GM21423 (cell line): ENCODE measurements at regions not wholly inside any gene's neighbourhood (a gene's known extent, or its start where the extent isn't known, plus 50 kb on each side); places are given as distances from the start of the nearest gene placed in this dataset.
A peak's percentile ranks its signal among the peaks of the same experiment; 100 is the strongest.
"Not testable (repeated sequence)": the region's sequence is repeated elsewhere in the genome, so short reads cannot be mapped to it uniquely, and the experiment has no call there.

Experiments
- ATAC-seq: cut with Tn5 transposase; IDR thresholded peaks from one replicate; pipeline ENCODE4 v1.9.1; 2021; ENCODE audit warnings: mild to moderate bottlenecking, moderate library complexity; ENCODE audit not compliant: unreplicated experiment

DNA sequence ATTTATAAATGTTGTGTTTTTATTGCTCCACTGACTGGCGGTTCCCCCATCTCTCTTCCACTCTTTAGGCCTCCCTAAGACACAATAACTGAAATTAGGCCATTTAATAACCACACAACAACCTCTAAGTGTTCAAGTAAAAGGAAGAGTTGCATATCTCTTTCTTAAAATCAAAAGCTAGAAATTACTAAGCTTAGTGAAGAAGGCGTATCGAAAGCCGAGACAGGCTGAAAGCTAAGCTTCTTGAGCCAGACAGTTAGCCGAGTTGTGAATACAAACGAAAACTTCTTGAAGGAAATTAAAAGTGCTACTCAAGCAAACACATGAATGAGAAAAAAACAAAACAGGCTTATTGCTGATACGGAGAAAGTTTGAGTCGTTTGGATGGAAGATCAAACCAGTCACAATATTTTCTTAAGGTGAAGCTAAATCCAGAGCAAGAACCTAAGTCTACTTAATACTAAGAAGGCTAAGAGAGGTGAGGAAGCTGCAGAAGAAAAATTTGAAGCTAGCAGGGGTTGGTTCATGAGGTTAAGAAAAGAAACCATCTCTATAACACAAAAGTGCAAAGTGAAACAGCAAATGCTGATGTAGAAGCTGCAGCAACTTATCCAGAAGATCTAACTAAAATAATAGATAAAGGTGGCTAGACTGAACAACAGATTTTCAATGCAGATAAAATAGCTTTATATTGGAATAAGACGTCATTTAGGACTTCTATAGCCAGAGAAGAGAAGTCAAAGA lies 194.0 kb upstream of the TTC29 start:
- no peak for ATAC-seq

DNA sequence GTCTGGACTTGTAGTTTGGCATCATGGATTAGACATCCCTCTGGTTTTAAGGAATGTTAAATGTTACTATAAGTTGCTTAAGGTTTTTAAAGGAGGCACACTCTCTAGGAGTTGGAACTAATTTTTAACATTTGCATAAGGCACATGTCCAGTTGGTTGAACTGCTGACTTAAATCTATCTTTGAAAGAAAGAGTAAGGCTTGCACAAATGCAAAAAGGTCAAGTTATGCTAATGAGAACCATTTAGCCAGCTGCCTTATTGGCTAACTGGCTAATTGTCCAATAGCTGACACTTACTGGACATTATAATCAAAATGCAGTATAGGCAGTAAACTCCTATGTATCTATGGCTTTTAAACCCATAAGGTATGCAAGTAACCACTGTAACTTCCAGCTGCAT lies 206.1 kb upstream of the TTC29 start:
- ATAC-seq, result no peak

DNA sequence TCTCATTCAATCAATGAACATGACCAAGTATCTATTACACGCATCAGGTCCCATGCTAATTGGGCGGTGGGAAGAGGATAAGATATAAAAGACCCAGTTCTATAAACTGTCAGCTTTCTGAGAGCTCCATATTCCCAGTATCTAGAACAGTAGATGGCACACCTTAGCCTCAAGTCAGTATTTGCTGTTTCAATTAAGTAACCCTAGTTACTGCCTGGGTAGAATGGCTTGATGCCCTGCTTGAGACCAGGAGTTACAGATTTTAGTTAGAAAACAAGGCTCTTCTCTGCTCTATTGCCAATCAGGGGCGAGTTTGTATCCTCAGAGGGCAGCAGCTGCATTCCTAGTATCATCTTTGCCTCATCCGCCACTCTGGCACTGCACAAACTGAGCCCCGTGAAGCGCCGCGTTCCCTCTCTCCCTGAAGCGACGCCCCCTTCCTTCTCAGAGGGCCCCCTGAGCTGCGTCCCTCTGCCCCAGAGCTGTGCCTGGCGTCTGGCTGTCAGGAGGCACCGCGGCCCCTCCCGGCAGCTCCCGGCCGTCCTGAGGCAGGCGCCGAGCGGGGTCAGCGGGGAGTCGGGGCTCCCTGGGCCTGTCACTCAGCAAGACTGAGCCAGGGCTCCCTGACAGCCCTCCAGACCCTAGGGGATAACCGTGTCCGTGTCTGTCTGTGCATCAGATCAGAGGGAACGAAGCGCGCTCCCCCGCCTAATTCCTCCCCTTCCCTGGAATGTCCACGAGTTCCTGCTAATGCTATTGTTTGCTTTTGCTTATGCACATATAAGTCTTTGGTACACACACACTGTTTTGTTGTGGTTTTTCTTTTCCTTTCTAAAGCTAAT lies 212.4 kb upstream of the TTC29 start:
- ATAC-seq, result no peak

DNA sequence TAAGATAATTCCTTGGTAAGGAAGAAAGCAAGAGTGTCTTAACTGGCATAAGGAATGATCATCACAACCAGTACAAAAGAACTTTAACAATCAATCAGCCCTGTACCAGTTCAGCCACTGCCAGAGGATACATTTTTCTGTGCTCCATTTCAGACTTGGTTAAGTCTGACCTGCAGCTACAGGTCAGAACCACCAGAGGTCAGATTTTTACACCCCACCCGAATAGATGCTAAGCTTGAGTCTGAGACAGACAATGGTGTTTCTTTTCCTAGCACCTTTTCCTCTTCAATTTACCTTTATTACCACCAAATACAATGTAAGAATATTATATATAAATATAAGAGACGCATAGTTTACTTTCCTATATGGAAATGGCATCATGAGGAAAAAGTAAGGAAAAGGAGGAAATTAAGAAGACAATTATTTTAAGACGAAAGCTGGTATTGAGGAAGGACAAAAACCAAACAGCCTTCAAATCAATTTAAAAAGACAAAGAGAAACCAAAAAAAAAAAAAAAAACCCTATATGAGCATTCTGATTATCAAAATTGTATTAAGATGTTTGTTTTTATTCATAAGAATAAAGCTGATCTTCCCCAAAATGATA lies 215.3 kb upstream of the TTC29 start:
- peak; percentile 95 for ATAC-seq

DNA sequence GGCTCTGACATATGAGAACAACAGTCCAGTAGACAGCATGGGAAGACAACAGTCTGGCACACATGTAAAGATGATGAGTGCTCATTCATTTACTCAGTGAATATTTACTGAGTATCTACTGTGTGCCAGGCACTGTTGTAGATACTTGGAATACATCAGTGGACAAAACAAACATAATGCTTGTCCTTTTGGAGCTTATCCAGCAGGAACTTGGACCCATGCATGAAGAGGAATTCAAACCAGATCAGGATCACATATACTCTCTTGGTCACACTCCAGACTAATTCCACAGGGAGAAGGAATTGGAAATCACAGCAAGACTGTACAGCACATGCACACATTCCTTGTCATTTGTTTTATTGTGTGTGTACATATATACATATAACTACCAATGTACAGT lies 217.6 kb upstream of the TTC29 start:
- ATAC-seq, result no peak

DNA sequence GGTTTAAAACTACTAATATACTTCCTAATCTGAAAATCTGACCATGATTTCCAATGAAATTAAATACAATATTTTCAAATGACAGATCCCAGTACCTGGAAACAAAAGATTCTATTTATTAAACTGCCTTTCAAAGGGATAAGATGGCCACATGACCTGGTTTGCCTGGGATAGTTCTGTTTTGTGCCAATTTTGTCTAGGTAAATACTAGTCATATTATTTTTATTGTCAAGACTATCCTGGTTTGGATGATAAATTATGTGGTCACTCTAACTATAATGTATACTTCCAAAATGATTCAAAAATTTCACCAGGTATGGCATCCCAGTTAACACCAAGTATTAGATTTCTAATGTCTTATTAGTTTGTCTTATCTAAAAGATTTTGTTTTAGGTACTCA lies 222.5 kb upstream of the TTC29 start:
- not testable (repeated sequence) for ATAC-seq

DNA sequence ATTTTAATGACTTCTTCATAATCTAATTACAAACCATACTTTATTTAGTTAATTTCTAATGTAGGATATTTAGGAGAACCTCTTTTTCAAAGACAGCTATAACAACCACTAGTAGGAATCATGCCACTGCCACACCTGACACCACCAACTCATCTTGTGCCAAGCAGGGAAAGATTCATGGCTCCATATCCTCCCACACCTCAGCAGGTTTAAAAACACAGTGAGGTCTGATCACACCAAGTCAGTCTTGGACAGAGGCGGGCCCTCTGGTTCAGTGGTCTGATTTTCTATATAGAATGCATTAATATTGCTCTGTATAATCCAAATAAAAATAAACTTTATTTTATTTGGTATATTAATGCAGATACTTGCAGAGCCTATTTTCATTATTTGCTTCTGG lies 227.7 kb upstream of the TTC29 start:
- no peak for ATAC-seq

DNA sequence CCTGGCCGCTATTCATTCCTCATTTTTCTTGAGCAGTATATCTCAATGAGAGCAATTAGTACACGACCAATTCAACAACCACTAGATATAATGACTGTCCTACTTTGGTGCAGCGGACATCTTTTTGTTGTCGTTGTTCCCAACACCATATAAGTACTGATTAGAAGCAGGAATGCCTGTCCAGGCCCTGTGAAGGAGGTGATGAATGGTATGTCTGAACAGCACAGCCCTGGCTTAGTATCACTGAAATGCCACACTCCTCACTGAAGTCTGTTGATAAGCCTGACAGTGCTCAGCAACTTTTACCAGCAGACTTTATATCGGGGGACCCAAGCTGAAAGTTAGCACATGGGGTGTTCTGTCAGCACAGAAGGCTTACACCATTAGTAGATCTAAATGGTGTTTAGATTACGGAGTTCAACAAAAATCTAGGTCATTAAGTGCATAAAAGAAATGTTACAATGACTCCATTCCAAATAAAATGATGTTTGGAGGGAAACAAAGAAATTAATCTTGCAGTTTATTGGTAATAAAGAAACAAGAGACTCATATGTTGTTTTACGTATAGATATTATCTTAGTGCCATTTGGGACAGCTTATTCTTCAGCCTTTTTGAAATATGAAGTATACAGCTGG lies 228.3 kb upstream of the TTC29 start:
- ATAC-seq, result no peak

DNA sequence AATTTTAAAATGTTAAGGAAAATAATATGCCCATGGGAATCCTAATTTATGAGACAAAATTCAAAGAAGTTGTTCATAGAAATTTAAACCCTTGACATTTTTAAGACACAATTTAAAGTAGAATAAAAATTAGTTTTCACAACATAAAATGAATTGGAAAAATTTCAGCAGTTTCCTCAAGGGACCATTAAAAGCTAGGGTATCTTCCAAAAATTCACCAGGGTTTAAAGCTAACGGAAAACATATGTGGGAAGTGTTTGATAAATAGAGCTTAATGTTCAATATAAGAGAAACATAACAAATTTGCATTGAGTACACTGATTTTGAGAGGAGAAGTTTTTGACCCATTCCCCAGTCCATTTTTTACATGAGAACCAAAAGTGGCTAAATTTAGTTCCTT lies 228.9 kb upstream of the TTC29 start:
- no peak for ATAC-seq

DNA sequence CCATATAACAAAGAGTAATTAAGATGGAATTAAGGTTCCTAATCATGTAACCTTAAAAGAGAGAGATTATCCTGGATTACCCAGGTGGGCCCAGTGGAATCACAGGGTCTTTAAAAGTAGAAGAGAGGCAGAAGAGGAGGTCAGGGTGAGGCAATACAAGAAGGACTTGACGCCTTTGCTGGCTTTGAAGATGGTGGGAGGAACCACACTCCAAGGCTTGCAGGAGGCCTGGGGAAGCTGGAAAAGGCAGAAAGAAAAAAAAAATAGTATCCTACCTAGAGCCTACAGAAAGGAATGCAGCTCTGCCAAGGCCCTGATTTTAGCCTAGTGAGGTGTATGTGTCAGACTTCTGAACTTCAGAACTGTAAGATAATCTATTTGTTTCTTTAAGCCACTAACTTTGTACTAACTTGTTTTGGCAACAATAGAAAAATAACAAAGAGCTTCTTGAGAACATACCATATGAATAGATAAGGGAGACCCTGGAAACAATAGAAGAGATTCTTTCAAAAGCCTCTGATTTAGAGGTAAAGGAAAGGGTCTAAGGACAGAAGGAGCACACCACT lies 229.9 kb upstream of the TTC29 start:
- no peak for ATAC-seq

DNA sequence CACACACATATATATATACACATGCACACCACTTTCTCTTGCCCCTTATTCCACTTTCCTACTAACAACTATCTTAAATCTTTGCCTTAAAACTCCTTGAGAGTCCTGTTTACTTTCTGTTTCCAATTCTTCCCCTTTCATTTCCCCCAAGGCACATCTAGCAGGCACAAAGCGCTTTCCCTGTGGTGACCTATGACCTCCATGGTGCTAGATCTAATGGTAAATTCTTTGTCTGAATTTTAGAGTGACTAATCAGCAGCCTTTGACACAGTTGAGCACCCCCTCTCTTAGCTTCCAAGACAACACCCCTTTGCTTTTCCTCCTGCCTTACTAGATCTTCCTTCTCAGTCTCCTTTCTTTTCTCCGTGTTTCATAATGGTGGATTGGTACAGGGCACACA lies 236.4 kb upstream of the TTC29 start:
- ATAC-seq, result no peak

DNA sequence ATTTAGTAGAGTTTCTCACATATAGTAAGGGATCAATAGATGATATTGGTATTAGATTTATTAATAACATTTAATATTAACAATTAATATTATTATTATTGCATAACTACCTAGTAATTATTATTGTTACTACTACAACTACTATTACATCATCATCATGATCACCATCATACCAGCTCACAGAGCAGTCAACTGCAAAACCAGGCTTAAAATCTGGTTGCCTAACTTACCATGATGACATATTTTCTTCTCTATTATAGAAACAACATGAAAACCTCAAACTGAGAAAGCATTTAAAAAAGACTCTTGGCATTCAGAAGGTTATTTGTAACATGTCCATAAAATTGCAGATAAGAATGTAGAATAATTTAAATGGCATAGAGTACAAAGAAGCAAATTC lies 247.0 kb upstream of the TTC29 start:
- no peak for ATAC-seq

DNA sequence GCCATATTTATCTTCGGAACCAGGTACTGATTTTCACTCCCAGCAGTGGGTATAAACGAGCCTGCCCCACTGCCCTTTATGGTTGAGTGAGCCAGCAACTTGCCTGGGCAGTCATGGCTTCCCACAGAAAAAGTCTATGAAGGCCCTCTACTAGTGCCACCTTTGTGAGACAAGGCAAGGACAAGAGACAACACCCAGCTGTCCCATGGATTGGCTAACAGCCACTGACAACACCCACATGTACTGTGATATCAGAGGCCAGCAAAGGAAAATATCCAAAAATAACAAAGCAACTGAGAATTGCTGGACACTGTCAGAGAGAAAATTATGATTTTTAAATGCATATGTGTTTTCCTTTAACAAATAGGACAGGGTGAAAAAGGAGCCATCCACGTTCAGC lies 248.4 kb upstream of the TTC29 start:
- no peak for ATAC-seq

DNA sequence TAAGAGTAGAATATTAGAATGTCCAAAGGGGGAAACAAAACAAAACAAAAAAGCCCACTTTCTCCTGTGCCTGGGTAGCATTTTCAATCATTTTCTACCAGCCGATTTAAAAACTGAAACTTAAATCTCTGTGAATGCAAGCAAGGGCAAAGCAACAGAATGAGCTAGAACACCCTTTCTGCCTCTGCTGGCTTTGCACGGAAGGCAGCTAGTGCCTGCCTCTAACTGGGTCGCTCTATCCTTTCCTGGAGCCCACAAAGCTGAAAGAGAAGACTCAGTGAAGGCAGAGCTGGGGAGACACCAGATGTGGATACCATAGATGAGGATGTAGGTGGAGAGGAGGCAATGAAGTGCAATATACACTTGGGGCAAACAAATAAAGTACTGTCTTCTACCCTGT lies 248.9 kb upstream of the TTC29 start:
- no peak for ATAC-seq

DNA sequence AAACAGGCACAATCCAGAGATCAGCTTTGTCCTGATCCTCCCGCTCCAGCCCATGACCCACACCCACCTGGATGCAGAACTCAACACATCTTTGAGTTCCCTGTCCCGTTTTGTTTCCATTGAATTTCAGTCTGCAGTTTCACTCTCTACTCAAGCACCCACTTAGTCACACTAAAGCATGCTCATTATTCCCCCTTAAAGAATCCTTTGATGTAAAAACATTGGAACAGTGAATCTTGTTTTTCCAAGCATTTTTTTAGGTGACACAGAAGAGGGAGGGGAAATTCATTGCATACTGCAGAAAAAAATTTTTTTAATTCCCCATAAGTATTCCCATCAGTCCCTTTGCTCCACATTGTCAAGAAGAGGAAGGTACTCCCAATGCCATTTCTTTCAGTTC lies 249.7 kb upstream of the TTC29 start:
- no peak for ATAC-seq

DNA sequence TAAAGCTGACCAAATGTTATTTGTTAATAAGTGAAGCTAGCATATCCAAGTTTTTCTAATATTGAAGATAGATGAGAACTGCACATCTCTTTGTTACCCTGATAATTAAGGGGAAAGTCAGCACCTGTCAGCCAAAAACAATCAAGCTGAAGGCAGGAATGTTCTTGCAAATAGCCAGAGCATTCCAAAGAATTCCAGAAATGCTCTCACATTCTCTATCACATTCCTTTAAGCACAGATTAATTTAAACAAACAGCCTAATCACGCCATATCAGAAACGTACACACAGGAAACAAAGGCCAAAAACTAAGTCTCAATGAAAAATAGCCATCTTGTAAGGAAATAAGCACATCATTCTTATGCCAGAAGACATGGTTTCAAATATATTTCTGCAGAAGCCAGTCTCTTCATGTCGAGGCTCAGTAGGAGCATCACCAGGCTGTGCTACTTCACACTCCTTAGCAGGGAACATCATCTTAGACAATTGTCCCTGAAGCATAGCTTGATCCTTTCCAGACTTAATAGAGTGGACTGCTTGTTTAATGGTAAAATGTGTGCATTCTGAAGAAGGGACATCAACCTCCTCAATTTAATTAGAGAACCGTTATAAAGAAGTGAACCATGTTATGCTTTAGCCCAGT lies 252.9 kb upstream of the TTC29 start:
- no peak for ATAC-seq

DNA sequence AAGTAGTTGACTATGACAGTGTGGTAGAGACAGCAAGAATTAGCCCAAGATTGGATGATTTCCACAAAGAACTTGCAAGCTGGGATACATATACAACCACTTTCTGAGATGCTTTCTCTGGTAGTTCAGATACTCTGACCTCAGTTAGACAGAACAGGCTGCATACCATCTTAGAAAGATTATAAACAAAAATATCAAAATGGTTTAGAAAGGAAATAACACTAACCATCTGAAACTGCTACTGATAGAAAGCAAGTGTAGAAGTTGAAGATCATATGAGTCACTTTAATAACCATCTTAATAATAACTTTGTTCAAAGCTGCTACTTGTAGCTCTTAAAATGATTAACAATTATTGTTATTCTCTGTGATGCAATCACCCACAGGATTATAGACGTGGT lies 255.4 kb upstream of the TTC29 start:
- no peak for ATAC-seq

DNA sequence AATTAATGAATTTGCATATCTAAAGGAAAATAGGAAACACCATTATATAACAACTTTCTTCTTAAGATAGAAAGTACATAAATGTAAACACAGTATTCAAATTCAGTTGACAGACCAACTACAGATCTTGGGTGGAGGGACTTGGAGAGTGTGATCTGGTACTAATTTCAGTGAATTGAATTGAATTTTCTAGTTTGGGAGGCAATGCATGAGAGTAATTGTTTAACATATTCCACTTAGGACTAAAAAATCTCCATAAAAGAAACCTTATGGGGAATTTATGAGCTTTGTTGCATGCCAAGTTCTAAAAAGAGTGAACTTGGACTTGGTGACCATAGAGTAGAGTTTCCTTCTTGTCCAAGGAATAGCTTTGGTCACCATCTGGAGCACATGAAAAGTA lies 261.1 kb upstream of the TTC29 start:
- ATAC-seq, result no peak

DNA sequence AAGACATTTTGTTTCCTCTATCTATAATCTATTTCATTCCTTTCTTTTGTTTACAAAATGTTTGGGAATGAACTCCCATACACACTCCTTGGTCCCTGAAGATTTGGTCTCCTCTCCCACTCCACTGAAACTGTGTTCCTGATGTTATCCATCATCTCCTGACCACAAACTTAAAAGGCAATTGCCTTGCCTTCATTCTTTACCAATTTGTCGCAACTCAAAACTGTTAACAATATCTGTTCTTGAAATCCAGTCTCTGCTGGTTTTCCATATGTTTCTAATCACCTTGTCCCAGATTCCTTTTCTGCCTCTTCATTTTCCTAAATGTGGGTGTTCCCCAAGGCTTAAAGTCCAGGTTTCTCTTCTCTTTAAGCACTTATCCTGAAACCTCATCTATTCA lies 262.2 kb upstream of the TTC29 start:
- ATAC-seq, result no peak

DNA sequence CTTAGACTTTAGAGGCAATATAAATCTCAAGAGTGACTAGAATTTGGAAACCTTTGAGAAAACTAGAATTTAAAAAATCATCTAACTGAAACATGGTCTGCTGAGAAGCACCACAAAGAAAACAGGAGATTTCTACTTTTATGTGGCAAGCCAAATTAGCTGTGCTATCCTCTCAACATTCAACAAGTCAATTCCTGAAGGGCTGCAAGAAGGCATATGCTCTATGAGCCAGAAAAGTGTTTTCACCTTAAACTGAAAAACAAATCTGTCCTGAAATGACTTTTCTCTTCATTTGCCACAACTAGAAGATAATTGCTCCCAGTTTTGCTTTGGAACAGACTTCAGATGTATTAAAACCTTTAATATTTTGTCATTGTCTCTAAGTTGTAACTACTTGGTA lies 263.2 kb upstream of the EDNRA start:
- ATAC-seq, result no peak

DNA sequence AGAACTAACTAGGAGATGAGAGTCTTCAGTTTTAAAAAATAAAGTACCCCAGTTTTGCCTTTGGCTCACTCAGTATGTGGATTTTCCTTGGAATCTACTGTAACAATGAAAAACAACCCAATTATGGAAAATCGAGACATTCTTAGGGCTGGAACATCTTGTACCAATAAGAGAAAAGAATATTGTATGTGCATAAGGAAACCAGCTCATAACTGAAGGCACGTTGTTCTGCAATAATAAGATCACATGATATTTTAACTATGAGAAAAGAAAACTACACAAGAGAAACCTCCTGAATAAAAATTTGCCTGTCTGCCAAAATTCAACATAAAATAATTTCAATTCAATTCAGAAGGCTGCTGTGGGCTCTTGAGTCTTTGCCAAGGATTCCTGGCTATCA lies 261.8 kb upstream of the EDNRA start:
- ATAC-seq, result no peak
